ENCODE measurements at regions not wholly inside any gene's neighbourhood (a gene's known extent, or its start where the extent isn't known, plus 50 kb on each side); places are given as distances from the start of the nearest gene placed in this dataset.
"Not testable (repeated sequence)": the region's sequence is repeated elsewhere in the genome, so short reads cannot be mapped to it uniquely, and the experiment has no call there.

DNA sequence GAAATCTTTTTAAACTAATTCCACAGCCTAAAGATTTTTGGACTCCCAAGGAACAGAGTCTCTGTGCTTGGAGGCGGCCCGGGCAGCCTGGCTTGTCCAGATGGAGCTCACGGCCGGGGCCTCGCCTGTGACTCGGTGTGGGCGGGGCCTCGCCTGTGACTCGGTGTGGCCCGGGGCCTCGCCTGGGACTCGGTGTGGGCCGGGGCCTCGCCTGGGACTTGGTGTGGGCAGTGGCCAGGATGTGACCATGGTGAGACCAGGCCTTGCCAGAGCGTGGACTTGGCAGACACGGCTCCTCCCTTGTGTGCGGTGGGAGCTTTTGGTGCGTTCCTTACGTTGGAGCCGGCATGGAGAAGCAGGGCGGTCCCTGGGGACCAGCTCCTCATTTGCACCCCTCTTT is 92.3 kb downstream of the METRNL start:
- Histone ChIP-seq H3K4me2 (ENCODE audit: low read length) (no peak overlapping the region), H3K9me2 (ENCODE audit: insufficient read depth, low read length) (no peaks in the 10 kb centered on the region), H4K20me1 (ENCODE audit: insufficient read depth, low read length) (no peaks in the 10 kb centered on the region), H3K79me2 (ENCODE audit: insufficient read depth, low read depth, low read length) (no peaks in the 10 kb centered on the region), H3K9me3 (ENCODE audit: low read length) (0 out of 2 replicates have a peak, but pooled peaks cover 6% of the 10 kb centered on the region), H3K4me1 (ENCODE audit: insufficient read depth, low read length, poor library complexity, severe bottlenecking) (peaks cover 25% of the 10 kb centered on the region), H3K36me3 (ENCODE audit: insufficient read depth, low read length) (no peaks in the 10 kb centered on the region), H3K27ac (ENCODE audit: low read depth, low read length, poor library complexity, severe bottlenecking) (no peak overlapping the region), H3K4me3 (ENCODE audit: low read depth, low read length, poor library complexity, severe bottlenecking) (no peak overlapping the region), H2AFZ (ENCODE audit: low read length) (no peak overlapping the region)
- TF ChIP-seq, protein P1, sequence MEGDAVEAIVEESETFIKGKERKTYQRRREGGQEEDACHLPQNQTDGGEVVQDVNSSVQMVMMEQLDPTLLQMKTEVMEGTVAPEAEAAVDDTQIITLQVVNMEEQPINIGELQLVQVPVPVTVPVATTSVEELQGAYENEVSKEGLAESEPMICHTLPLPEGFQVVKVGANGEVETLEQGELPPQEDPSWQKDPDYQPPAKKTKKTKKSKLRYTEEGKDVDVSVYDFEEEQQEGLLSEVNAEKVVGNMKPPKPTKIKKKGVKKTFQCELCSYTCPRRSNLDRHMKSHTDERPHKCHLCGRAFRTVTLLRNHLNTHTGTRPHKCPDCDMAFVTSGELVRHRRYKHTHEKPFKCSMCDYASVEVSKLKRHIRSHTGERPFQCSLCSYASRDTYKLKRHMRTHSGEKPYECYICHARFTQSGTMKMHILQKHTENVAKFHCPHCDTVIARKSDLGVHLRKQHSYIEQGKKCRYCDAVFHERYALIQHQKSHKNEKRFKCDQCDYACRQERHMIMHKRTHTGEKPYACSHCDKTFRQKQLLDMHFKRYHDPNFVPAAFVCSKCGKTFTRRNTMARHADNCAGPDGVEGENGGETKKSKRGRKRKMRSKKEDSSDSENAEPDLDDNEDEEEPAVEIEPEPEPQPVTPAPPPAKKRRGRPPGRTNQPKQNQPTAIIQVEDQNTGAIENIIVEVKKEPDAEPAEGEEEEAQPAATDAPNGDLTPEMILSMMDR (conservative IDR thresholded peaks at IDR 0.05; ENCODE audit: low read length) = no peak
- no peak for TF ChIP-seq EZH2phosphoT487 (IDR thresholded peaks at IDR 0.05; ENCODE audit: borderline replicate concordance, low read depth, low read length)
- BruUV-seq (replicated peaks) = no TSS peak
- intact Hi-C loops (cut with micrococcal nuclease; ENCODE audit: unreplicated experiment) = no loop called here
- ChIA-PET POLR2A (interaction anchor here (1.1 kb wide), 1 partner anchor 334 kb away, joined by 5 read pairs; no protein-coding TSS in a partner anchor), CTCF (ENCODE audit: unreplicated experiment) (no interaction called here)
- DNase-seq (ENCODE audit: low spot score) = no peak

DNA sequence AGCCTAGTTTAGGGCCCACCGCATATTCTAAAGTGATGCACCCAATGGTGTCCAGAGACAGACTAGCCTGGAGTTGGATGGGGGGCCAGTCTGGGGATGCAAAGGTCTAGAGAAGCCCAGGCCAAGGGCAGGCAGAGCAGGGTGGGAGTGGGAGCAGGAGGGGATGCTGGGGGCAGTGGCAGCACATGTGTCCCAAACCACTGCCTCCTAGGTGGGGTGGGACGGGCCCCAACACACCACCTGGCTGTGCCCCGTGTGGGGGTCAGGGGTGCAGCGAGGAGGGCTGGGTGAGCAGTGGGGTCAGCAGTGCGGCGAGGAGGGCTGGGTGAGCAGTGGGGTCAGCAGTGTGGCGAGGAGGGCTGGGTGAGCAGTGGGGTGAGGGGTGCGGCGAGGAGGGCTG is 92.7 kb downstream of the METRNL start:
- H3K27ac ChIP-seq (ENCODE audit: low read depth, low read length, poor library complexity, severe bottlenecking); H3K36me3 ChIP-seq (ENCODE audit: insufficient read depth, low read length); H3K9me2 ChIP-seq (ENCODE audit: insufficient read depth, low read length); H2AFZ ChIP-seq (ENCODE audit: low read length); intact Hi-C loops (cut with micrococcal nuclease; ENCODE audit: unreplicated experiment); H3K4me3 ChIP-seq (ENCODE audit: low read depth, low read length, poor library complexity, severe bottlenecking); H3K4me2 ChIP-seq (ENCODE audit: low read length); CTCF ChIA-PET (ENCODE audit: unreplicated experiment); H3K9me3 ChIP-seq (ENCODE audit: low read length); H4K20me1 ChIP-seq (ENCODE audit: insufficient read depth, low read length); BruUV-seq (replicated peaks); DNase-seq (ENCODE audit: low spot score); H3K79me2 ChIP-seq (ENCODE audit: insufficient read depth, low read depth, low read length): not testable (repeated sequence)
- POLR2A ChIA-PET = interaction anchor here (1.1 kb wide), 1 partner anchor 334 kb away, joined by 5 read pairs; no protein-coding TSS in a partner anchor
- peaks cover 25% of the 10 kb centered on the region for H3K4me1 ChIP-seq (ENCODE audit: insufficient read depth, low read length, poor library complexity, severe bottlenecking)

DNA sequence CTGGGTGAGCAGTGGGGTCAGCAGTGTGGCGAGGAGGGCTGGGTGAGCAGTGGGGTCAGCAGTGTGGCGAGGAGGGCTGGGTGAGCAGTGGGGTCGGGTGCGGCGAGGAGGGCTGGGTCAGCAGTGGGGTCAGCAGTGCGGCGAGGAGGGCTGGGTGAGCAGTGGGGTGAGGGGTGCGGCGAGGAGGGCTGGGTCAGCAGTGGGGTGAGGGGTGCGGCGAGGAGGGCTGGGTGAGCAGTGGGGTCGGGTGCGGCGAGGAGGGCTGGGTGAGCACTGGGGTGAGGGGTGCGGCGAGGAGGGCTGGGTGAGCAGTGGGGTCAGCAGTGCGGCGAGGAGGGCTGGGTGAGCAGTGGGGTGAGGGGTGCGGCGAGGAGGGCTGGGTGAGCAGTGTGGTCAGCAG is 93.2 kb downstream of the METRNL start:
- CTCF ChIA-PET (ENCODE audit: unreplicated experiment); BruUV-seq (replicated peaks); H2AFZ ChIP-seq (ENCODE audit: low read length); H3K27ac ChIP-seq (ENCODE audit: low read depth, low read length, poor library complexity, severe bottlenecking); H3K9me3 ChIP-seq (ENCODE audit: low read length); H3K4me2 ChIP-seq (ENCODE audit: low read length); intact Hi-C loops (cut with micrococcal nuclease; ENCODE audit: unreplicated experiment); H3K4me3 ChIP-seq (ENCODE audit: low read depth, low read length, poor library complexity, severe bottlenecking); H3K36me3 ChIP-seq (ENCODE audit: insufficient read depth, low read length); H3K9me2 ChIP-seq (ENCODE audit: insufficient read depth, low read length); H3K79me2 ChIP-seq (ENCODE audit: insufficient read depth, low read depth, low read length); DNase-seq (ENCODE audit: low spot score); H4K20me1 ChIP-seq (ENCODE audit: insufficient read depth, low read length); POLR2A ChIA-PET: not testable (repeated sequence)
- peaks cover 25% of the 10 kb centered on the region for H3K4me1 ChIP-seq (ENCODE audit: insufficient read depth, low read length, poor library complexity, severe bottlenecking)

DNA sequence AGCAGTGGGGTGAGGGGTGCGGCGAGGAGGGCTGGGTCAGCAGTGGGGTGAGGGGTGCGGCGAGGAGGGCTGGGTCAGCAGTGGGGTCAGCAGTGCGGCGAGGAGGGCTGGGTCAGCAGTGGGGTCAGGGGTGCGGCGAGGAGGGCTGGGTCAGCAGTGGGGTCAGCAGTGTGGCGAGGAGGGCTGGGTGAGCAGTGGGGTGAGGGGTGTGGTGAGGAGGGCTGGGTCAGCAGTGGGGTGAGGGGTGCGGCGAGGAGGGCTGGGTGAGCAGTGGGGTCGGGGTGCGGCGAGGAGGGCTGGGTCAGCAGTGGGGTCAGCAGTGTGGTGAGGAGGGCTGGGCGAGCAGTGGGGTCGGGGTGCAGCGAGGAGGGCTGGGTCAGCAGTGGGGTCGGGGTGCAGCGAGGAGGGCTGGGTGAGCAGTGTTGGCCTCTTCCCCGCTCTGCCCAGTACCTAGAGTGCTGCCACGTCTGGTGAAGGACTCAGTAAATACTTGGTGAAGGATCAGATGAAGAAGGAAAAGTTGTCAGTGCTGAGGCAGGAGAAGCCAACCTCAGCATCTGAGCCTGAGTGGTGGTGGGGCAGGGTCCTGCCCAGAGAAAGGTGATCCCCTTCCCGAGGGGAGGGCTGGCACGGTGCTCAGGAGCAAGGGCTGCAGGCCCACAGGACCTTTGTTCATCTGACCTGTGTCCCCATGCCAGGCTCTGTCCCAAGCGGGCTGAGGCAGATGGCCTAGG is 93.9 kb downstream of the METRNL start:
- H3K9me3 ChIP-seq (ENCODE audit: low read length); H3K4me2 ChIP-seq (ENCODE audit: low read length); POLR2A ChIA-PET; BruUV-seq (replicated peaks); H3K27ac ChIP-seq (ENCODE audit: low read depth, low read length, poor library complexity, severe bottlenecking); intact Hi-C loops (cut with micrococcal nuclease; ENCODE audit: unreplicated experiment); H2AFZ ChIP-seq (ENCODE audit: low read length); H4K20me1 ChIP-seq (ENCODE audit: insufficient read depth, low read length); H3K36me3 ChIP-seq (ENCODE audit: insufficient read depth, low read length); H3K79me2 ChIP-seq (ENCODE audit: insufficient read depth, low read depth, low read length); H3K9me2 ChIP-seq (ENCODE audit: insufficient read depth, low read length); H3K4me3 ChIP-seq (ENCODE audit: low read depth, low read length, poor library complexity, severe bottlenecking); DNase-seq (ENCODE audit: low spot score): not testable (repeated sequence)
- CTCF ChIA-PET (ENCODE audit: unreplicated experiment) = interaction anchor here (0.8 to 1.3 kb wide), 2 partner anchors 19 to 55 kb away, joined by 3 to 4 read pairs; no protein-coding TSS in a partner anchor
- peaks cover 25% of the 10 kb centered on the region for H3K4me1 ChIP-seq (ENCODE audit: insufficient read depth, low read length, poor library complexity, severe bottlenecking)

Data from OCI-LY7 (cell line).